ENCODE measurements at regions not wholly inside any gene's neighbourhood (a gene's known extent, or its start where the extent isn't known, plus 50 kb on each side); places are given as distances from the start of the nearest gene placed in this dataset.

GRCh38 chr6:4008324-4009047 lies 70.5 kb downstream of the FAM217A start:
- DNase-seq, result no peak

GRCh38 chr6:4009486-4009885 lies 69.5 kb downstream of the FAM217A start:
- no peak for DNase-seq

GRCh38 chr6:4010048-4010447 lies 68.9 kb downstream of the FAM217A start:
- no peak for DNase-seq

- no peak for DNase-seq
Observed at GRCh38 chr6:4010689-4011090, 68.2 kb downstream of the FAM217A start.

GRCh38 chr6:4012826-4013225 lies 66.1 kb downstream of the FAM217A start:
- no peak for DNase-seq

- no peak for DNase-seq
Observed at GRCh38 chr6:4017058-4017739, 61.7 kb downstream of the FAM217A start.

- no peak for DNase-seq
Observed at GRCh38 chr6:4017834-4018170, 61.1 kb downstream of the FAM217A start.

GRCh38 chr6:4018171-4018923 lies 60.6 kb downstream of the FAM217A start:
- DNase-seq, result peak; percentile 33

Data from cortex of kidney (tissue), 1 donor.